ENCODE measurements at regions not wholly inside any gene's neighbourhood (a gene's known extent, or its start where the extent isn't known, plus 50 kb on each side); places are given as distances from the start of the nearest gene placed in this dataset.
A peak's percentile ranks its signal among the peaks of the same experiment; 100 is the strongest.

DNA sequence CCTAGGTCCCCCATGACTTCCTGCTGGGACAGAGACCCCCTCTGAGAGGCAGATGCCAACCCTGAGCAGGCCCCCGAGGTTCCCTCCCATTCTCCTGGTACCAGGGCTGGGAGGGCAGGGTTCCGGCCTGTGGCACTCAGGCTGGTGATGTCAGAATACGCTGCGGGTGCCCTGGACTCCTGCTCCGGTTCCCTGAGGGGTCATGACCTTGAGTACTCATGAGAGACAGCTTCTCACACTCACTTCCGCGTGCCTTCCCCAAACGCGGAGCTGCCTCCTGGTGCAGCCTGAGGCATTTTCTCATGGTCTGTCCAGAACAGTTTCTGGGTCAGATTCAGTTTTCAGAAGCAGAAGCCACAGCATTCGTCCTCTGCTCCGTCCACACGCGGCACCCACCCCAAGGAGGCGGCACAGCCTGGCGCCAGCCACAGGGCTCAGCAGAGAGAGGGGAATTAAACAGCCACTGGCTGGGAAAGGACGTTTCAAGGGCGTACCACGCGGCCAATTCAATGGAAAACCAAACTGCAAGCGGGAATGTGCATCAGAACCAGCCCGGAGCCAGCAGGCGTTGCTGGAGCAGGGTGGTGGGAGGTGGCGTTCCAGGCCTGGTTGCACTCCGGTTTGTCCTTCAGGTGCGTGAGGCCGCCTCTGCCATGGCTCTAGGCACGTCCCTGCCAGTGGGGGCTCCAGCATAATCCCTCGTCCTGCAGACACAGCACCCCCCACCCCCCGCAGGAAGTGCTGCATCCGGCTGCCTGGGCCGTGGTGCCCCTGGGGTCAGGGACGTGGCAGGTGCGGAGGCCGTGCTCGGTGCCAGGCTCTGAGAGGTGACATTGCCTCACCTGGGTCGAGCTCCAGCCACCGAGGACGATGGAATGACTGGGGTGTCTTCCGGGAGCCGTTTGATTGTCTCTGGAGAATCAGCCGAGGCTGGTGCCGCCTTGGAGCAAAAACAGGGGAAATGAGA lies 58.3 kb upstream of the BHLHE23 start:
- peak; percentile 47 for DNase-seq (ENCODE audit: low spot score)
- intact Hi-C loops (cut with DNase I) = no loop called here

DNA sequence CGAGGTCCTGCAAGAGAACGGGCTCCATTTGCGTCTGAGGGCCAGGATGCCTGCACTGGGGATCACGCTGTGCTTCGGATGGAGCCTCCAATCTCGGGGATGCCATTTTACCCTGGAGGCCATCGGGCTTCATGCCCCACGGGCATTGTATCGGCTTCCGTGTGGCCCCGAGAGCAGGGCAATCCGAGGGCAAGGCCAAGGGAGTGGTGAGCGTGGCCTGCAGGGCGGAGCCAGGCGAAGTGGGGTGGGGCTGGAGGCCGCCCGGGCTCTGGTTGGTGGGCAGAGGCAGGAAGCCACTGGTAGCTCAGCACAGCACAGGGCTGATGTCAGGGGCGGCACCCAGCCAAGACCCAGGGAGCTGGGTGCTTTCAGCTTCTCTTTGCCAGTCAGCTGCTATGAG lies 57.5 kb upstream of the BHLHE23 start:
- peak; percentile 60 for DNase-seq (ENCODE audit: low spot score)
- intact Hi-C loops (cut with DNase I) = no loop called here

DNA sequence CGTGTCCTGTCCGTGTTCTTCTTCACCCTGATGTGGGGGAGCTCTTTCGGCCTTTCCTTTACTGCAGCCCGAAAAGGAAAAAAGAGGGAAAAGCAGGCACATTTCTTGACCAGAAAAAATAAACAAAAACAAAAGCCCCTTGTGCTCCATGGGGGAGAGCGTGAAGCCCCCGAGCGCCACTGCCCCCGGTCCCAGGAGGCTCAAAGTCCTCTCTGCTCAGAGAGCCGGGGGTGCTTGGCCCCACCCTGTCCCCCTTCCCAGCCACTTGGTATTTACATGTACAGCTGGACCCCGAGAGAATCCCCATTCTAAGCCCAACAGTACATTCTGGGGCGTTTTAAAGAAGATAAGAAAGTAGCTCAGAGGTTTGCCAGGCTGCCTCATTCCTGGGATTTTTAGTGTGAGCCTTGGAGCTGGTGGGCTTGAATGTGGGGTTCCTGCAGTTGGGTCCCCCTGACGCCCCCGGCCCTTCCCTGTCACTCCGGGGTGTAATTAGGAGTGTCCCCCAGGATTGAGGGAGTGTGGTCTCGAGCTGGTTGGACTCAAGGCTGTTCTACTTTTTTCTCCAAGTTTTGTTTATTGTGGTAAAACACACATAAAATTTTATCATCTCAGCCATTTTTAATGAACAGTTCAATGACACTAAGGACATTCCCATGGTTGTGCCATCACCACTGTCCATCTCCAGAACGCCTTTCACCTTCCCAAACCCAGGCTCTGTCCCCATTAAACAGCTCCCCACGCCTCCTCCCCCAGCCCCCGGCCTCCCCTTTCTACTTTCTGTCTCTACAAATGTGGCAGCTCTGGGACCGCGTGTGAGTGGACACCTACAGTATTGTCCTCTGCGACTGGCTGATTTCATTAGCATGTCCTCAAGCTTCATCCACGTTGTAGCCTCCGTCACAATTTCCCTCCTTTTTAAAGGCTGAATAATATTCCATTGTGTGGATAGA lies 55.7 kb upstream of the BHLHE23 start:
- intact Hi-C loops (cut with DNase I) = no loop called here
- DNase-seq (ENCODE audit: low spot score) = peak; percentile 46

DNA sequence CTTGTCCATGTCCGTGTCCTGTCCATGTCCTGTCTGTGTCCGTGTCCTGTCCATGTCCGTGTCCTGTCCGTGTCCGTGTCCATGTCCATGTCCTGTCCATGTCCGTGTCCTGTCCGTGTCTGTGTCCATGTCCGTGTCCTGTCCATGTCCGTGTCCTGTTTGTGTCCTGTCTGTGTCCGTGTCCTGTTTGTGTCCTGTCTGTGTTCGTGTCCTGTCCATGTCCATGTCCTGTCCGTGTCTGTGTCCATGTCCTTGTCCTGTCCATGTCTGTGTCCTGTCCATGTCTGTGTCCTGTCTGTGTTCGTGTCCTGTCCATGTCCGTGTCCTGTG lies 55.0 kb upstream of the BHLHE23 start:
- intact Hi-C loops (cut with DNase I) = no loop called here
- DNase-seq (ENCODE audit: low spot score) = peak; percentile 17

DNA sequence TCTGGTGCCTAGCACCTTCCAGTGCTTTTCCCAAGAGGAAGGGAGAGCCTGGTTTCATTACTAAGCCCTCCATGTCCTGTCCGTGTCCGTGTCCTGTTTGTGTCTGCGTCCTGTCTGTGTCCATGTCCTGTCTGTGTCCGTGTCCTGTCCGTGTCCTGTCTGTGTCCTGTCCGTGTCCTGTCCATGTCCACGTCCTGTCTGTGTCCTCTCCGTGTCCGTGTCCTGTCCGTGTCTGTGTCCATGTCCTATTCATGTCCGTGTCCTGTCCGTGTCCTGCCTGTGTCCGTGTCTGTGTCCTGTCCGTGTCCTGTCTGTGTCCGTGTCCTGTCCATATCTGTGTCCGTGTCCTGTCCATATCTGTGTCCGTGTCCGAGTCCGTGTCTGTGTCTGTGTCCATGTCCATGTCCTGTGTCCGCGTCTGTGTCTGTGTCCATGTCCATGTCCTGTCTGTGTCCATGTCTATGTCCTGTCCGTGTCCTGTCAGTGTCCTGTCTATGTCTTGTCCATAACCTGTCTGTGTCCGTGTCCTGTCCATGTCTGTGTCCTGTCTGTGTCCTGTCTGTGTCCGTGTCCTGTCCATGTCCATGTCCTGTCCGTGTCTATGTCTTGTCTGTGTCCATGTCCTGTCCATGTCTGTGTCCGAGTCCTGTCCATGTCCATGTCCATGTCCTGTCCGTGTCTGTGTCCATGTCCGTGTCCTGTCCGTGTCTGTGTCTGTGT lies 54.4 kb upstream of the BHLHE23 start:
- DNase-seq (ENCODE audit: low spot score) = peak; percentile 51
- intact Hi-C loops (cut with DNase I) = no loop called here

DNA sequence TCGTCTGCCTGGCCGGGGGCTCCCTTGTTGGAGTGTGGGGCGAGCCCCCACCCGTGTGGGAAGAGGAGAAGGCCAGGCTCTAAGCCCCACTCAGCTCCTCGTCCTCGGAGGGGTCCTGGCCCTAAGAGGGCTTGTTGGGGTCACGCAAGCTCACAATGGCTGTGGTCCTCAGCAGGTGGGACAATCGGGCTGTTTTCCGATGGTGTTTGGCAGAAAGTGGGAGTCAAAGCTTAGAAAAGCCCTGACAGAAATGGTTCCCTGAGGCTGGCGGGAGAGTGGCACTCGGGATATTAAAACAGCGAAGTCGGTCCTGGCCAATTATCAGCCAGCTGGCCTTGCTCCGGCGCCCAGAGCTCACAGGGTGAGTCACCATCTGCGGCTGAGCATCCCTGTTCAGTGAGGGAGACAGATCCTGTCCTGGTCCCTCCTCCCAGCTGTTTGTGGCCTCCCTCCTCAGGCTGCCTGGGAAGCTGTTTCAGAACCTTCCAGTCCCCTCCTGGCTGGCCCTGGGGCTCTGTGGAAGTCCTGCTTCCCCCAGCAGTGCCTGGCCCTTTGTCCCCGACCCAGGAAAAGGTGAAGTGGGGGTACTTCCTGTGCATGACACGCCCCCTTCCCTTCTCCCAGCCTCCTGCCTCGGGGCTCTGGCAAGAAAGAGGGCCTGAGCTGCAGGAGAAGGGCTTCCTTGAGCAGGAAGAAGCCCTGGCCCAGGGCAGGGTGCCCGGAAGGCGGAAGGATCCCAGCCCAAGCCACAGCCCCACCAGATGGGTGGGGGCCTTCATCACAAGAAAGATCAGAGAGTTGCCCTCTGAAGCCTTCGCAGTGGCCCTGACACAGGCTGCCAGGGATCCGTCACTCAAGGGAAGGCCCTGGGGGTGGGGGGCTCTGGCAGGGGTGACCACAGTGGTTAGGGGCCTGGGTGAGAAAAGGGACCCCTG lies 53.6 kb upstream of the BHLHE23 start:
- DNase-seq (ENCODE audit: low spot score) = peak; percentile 53
- intact Hi-C loops (cut with DNase I) = no loop called here

DNA sequence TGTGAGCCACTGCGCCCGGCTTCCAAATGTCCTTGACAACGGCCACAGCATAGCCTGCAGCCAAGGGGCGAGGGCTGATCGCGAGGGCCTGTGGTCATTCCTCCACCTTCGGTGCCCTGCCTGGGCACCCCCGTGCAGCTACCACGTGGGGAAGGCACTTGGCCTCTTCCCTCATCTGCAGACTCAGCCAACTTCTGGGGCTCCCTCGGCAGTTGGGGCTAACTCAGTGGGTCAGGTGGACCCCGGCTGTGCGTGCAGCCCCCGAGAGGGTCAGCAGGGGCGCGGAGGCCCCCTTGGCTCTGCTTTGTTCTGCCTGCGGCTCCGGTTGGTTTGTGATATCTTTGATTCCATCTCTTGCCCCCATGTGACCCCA lies 52.9 kb upstream of the BHLHE23 start:
- intact Hi-C loops (cut with DNase I) = loop anchor here (10.0 kb wide), 1 partner anchor 315 kb away; no protein-coding TSS in a partner anchor
- peak; percentile 22 for DNase-seq (ENCODE audit: low spot score)

DNA sequence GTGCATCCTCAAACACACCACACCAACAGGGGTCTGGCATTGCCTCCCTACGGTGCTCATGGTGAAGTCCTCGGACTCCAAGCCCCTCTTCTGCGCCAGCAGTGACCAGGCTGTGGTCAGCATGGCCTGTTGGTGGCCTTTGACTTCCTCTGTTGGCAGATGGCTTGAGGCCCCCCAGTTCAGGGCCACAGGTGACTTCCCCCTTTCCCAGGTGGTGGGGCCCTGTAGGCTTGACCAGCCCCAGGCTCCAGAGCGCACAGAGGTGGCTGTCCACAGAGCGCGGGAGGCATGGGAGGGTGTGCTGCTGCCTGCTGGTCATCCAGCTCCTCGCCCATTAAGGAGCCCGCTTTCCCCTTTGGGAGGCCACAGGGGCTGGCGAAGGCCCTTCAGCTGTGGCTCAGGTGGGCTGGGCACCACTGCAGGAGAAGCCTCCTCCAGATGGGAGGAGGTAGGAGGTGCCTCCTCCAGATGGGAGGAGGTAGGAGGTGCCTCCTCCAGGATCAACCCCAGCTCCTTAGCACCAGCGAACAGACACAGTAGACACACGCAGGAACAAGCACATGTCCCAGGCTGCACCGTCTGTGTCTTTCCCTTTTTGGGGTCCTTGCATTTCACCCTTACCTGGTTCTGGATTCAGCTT lies 52.1 kb upstream of the BHLHE23 start:
- DNase-seq (ENCODE audit: low spot score) = peak; percentile 56
- intact Hi-C loops (cut with DNase I) = loop anchor here (10.0 kb wide), 1 partner anchor 316 kb away; no protein-coding TSS in a partner anchor

DNA sequence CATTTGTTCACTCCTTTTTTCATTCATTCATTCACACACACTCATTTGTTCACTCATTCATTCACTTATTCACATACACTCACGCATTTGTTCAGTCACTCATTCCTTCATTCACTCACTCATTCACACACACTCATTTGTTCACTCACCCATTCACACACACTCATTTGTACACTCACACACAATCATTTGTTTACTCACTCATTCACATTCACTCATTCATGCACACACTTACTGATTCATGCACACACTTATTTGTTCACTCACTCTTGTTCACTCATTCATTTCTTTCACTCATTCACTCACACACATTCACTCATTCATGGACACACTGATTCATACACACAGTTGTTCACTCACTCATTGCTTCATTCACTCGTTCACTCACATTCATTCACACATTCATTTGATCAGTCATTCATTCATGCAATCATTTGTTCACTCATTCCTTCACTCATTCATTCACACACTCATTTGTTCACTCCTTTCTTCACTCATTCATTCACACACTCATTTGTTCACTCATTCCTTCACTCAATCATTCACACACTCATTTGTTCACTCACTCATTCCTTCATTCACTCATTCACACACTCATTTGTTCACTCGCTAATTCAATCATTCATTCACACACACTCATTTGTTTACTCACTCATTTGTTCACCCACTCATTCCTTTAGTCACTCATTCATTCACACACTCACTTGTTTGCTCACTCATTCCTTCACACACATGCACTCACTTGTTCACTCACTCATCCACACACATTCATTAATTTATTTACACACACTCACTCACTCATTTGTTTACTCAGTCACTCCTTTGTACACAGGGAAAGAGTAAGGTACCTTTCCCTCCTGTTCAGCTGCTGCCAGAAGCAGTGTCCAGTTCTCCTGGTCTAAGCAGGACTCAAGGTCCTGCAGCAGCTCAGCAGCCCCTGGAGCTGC lies 50.7 kb upstream of the BHLHE23 start:
- intact Hi-C loops (cut with DNase I) = loop anchor here (2.0 to 10.0 kb wide), 2 partner anchors 121 to 317 kb away; no protein-coding TSS in a partner anchor
- no peak for DNase-seq (ENCODE audit: low spot score)

DNA sequence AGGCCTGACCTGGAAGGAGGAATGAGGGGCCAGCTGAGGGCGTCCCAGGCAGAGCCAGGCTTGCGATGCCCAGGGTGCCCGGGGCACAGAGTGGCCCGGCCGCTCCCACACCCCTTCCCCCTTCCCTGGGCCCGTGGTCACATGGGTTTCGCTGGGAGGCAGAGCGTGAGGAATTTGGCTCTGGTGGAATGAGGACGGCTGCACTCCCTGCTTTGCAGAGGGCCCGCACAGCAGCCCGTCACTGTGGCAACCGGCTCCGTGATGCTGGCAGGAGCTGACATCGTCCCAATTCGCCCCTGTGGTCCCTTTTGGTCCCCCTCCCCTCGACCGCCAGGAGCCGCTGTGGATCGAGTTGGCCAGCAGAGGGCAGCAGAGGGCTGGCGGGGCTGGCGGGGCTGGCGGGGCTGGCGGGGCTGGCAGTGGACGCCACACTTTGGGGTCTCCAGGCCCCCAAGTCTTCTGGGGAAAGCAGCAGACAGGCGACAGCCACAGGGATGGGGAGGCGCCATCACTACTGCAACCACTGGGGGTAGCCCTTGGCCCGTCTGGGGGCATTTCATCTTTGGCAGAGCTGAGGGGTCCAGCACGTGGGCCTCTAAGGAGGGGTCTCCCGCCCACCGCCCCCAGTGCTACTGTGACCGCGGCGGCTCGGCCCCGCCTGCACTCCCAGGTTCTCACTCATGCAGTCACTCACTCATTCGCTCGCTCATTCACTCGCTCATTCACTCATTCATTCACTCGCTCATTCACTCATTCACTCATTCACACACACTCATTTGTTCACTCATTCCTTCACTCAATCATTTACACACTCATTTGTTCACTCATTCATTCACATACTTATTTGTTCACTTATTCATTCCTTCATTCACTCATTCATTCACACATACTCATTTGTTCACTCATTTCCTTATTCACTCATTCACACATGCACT lies 49.7 kb upstream of the BHLHE23 start:
- intact Hi-C loops (cut with DNase I) = loop anchor here (2.0 to 10.0 kb wide), 2 partner anchors 122 to 318 kb away; no protein-coding TSS in a partner anchor
- DNase-seq (ENCODE audit: low spot score) = peak; percentile 72
